GM12878 (cell line): ENCODE measurements at regions not wholly inside any gene's neighbourhood (a gene's known extent, or its start where the extent isn't known, plus 50 kb on each side); places are given as distances from the start of the nearest gene placed in this dataset.
"Not testable (repeated sequence)": the region's sequence is repeated elsewhere in the genome, so short reads cannot be mapped to it uniquely, and the experiment has no call there.

Source experiments
- CHD2 ChIP-seq: IDR thresholded peaks from 2 replicates; pipeline ENCODE4 v1.6.1; 2011; ENCODE audit warnings: low read depth, low read length, improper control_type of control experiment, borderline replicate concordance
- FOS ChIP-seq: IDR thresholded peaks from 3 replicates; pipeline ENCODE4 v1.6.1; 2011; ENCODE audit warnings: borderline replicate concordance; ENCODE audit not compliant: insufficient read length; ENCODE audit errors: extremely low read depth
- FOXK2 ChIP-seq: fragments of 450-650 bp; IDR thresholded peaks from 2 replicates; pipeline ENCODE4 v1.6.1; 2017; ENCODE audit warnings: mild to moderate bottlenecking, moderate library complexity
- JUNB ChIP-seq: IDR thresholded peaks from 2 replicates; pipeline ENCODE4 v1.6.1; 2016; ENCODE audit warnings: antibody characterized with exemption, mild to moderate bottlenecking
- MAX ChIP-seq: IDR thresholded peaks from 2 replicates; pipeline ENCODE4 v1.6.1; 2012; ENCODE audit warnings: low read depth, low read length, improper control_type of control experiment
- MYC ChIP-seq: IDR thresholded peaks from 2 replicates; pipeline ENCODE4 v1.6.1; 2011; ENCODE audit warnings: mild to moderate bottlenecking, low read length, moderate library complexity, inconsistent platforms; ENCODE audit not compliant: insufficient read depth, insufficient replicate concordance, insufficient read length, severe bottlenecking
- NFIC ChIP-seq: IDR thresholded peaks from 2 replicates; pipeline ENCODE4 v1.6.1; 2012; ENCODE audit warnings: low read depth, mild to moderate bottlenecking, inconsistent platforms, low read length, moderate library complexity
- POLR2AphosphoS2 ChIP-seq: IDR thresholded peaks from 2 replicates; pipeline ENCODE4 v1.6.1; 2011; ENCODE audit warnings: low read depth, mild to moderate bottlenecking, low read length, improper control_type of control experiment, moderate library complexity
- POLR2AphosphoS5 ChIP-seq: IDR thresholded peaks from 2 replicates; pipeline ENCODE4 v1.6.1; 2011; ENCODE audit warnings: mild to moderate bottlenecking, low read length, inconsistent platforms
- RCOR1 ChIP-seq: conservative IDR thresholded peaks from 2 replicates; pipeline ENCODE4 v1.6.1; 2012; ENCODE audit warnings: low read depth, low read length, improper control_type of control experiment
- TF ChIP-seq, protein P1 (sequence below), 3 experiments: IDR thresholded peaks in 2 of 3; conservative IDR thresholded peaks in 1 of 3; 2 replicates each; pipeline ENCODE4 v1.5.1; 2011; ENCODE audit warnings: low read depth in 3 of 3, low read length in 3 of 3, mild to moderate bottlenecking in 3 of 3, control low read depth in 2 of 3, moderate library complexity in 2 of 3, inconsistent platforms in 1 of 3, mixed read lengths in 1 of 3; ENCODE audit not compliant: control insufficient read depth in 2 of 3, insufficient read depth in 1 of 3; ENCODE audit errors: extremely low read depth in 1 of 3
- TF ChIP-seq, protein P2 (sequence below): fragments of 150-350 bp; IDR thresholded peaks from 2 replicates; pipeline ENCODE4 v1.6.1; 2016; ENCODE audit warnings: low read depth, low read length
- TF ChIP-seq, protein P3 (sequence below): fragments of 450-650 bp; formaldehyde crosslinking; IDR thresholded peaks from 2 replicates; pipeline ENCODE4 v1.5.0; 2022; ENCODE audit warnings: mild to moderate bottlenecking, missing genetic modification characterization

DNA sequence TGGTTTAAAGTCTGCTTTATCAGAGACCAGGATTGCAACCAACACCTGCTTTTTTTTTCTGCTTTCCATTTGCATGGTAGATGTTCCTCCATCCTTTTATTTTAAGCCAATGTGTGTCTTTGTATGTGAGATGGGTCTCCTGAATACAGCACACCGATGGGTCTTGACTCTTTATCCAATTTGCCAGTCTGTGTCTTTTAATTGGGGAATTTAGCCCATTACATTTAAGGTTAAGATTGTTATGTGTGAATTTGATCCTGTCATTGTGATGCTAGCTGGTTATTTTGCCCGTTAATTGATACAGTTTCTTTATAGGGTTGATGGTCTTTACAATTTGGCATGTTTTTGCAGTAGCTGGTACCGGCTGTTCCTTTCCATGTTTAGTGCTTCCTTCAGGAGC is 128.4 kb downstream of the ADCYAP1 start:
- not testable (repeated sequence) for TF ChIP-seq CHD2, POLR2AphosphoS2, POLR2AphosphoS5, FOS, FOXK2, JUNB, RCOR1, MAX, NFIC, MYC
- TF ChIP-seq, protein P1, sequence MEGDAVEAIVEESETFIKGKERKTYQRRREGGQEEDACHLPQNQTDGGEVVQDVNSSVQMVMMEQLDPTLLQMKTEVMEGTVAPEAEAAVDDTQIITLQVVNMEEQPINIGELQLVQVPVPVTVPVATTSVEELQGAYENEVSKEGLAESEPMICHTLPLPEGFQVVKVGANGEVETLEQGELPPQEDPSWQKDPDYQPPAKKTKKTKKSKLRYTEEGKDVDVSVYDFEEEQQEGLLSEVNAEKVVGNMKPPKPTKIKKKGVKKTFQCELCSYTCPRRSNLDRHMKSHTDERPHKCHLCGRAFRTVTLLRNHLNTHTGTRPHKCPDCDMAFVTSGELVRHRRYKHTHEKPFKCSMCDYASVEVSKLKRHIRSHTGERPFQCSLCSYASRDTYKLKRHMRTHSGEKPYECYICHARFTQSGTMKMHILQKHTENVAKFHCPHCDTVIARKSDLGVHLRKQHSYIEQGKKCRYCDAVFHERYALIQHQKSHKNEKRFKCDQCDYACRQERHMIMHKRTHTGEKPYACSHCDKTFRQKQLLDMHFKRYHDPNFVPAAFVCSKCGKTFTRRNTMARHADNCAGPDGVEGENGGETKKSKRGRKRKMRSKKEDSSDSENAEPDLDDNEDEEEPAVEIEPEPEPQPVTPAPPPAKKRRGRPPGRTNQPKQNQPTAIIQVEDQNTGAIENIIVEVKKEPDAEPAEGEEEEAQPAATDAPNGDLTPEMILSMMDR (IDR thresholded peaks at IDR 0.05 in 2 of 3, conservative IDR thresholded peaks at IDR 0.05 in 1 of 3; ENCODE audit: control insufficient read depth in 2 of 3, extremely low read depth in 1 of 3, insufficient read depth in 1 of 3, low read depth in 3 of 3, low read length in 3 of 3) = not testable (repeated sequence)
- TF ChIP-seq, protein P2, sequence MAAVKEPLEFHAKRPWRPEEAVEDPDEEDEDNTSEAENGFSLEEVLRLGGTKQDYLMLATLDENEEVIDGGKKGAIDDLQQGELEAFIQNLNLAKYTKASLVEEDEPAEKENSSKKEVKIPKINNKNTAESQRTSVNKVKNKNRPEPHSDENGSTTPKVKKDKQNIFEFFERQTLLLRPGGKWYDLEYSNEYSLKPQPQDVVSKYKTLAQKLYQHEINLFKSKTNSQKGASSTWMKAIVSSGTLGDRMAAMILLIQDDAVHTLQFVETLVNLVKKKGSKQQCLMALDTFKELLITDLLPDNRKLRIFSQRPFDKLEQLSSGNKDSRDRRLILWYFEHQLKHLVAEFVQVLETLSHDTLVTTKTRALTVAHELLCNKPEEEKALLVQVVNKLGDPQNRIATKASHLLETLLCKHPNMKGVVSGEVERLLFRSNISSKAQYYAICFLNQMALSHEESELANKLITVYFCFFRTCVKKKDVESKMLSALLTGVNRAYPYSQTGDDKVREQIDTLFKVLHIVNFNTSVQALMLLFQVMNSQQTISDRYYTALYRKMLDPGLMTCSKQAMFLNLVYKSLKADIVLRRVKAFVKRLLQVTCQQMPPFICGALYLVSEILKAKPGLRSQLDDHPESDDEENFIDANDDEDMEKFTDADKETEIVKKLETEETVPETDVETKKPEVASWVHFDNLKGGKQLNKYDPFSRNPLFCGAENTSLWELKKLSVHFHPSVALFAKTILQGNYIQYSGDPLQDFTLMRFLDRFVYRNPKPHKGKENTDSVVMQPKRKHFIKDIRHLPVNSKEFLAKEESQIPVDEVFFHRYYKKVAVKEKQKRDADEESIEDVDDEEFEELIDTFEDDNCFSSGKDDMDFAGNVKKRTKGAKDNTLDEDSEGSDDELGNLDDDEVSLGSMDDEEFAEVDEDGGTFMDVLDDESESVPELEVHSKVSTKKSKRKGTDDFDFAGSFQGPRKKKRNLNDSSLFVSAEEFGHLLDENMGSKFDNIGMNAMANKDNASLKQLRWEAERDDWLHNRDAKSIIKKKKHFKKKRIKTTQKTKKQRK = not testable (repeated sequence)
- TF ChIP-seq, protein P3, sequence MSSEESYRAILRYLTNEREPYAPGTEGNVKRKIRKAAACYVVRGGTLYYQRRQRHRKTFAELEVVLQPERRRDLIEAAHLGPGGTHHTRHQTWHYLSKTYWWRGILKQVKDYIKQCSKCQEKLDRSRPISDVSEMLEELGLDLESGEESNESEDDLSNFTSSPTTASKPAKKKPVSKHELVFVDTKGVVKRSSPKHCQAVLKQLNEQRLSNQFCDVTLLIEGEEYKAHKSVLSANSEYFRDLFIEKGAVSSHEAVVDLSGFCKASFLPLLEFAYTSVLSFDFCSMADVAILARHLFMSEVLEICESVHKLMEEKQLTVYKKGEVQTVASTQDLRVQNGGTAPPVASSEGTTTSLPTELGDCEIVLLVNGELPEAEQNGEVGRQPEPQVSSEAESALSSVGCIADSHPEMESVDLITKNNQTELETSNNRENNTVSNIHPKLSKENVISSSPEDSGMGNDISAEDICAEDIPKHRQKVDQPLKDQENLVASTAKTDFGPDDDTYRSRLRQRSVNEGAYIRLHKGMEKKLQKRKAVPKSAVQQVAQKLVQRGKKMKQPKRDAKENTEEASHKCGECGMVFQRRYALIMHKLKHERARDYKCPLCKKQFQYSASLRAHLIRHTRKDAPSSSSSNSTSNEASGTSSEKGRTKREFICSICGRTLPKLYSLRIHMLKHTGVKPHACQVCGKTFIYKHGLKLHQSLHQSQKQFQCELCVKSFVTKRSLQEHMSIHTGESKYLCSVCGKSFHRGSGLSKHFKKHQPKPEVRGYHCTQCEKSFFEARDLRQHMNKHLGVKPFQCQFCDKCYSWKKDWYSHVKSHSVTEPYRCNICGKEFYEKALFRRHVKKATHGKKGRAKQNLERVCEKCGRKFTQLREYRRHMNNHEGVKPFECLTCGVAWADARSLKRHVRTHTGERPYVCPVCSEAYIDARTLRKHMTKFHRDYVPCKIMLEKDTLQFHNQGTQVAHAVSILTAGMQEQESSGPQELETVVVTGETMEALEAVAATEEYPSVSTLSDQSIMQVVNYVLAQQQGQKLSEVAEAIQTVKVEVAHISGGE (CRISPR knock-in tag) = not testable (repeated sequence)
